Prostate gland (tissue), 2 donors: ENCODE measurements at regions not wholly inside any gene's neighbourhood (a gene's known extent, or its start where the extent isn't known, plus 50 kb on each side); places are given as distances from the start of the nearest gene placed in this dataset.

Source experiments
- DNase-seq: peaks from one replicate; pipeline ENCODE4 v3.0.0-alpha.2; 2019; ENCODE audit warnings: low spot score
- H3K27ac ChIP-seq, 2 donors: fragments of 200-600 bp; sonication (generic); 2 replicates each; pipeline ENCODE4 v1.5.1; 2017 to 2019
- H3K27me3 ChIP-seq: fragments of 200-600 bp; sonication (generic); replicated peaks from 2 replicates; pipeline ENCODE4 v1.5.1; 2019; ENCODE audit not compliant: insufficient read depth
- H3K36me3 ChIP-seq, 2 donors: fragments of 200-600 bp; sonication (generic); 1 replicate in 1 of 2; 2 replicates in 1 of 2; pipeline versions ENCODE4 v1.5.1 to v1.8.1; 2017 to 2019
- H3K4me1 ChIP-seq: fragments of 200-600 bp; sonication (generic); replicated peaks from 2 replicates; pipeline ENCODE4 v1.5.1; 2019
- H3K4me3 ChIP-seq, 2 donors: fragments of 200-600 bp; sonication (generic); 2 replicates each; pipeline ENCODE4 v1.5.1; 2017 to 2019
- H3K9me3 ChIP-seq: fragments of 200-600 bp; sonication (generic); 2 replicates; pipeline ENCODE4 v1.5.1; 2017
- POLR2A ChIP-seq: fragments of 450-650 bp; IDR thresholded peaks from one replicate; pipeline ENCODE4 v1.6.1; 2016; ENCODE audit warnings: antibody characterized with exemption, mild to moderate bottlenecking
- POLR2AphosphoS5 ChIP-seq: sonication (generic); formaldehyde crosslinking; IDR thresholded peaks from one replicate; pipeline ENCODE4 v1.6.1; 2017; ENCODE audit warnings: antibody characterized with exemption
- WGBS: methylation state at CpG from one replicate; pipeline ENCODE4 v1.1.5; 2018; 5-methylcytosine and 5-hydroxymethylcytosine counted together
- intact Hi-C: fragments of 100-400 bp; cut with DNase I; formaldehyde crosslinking; loops from one replicate; pipeline ENCODE4 v1.14.2; 2022
- TF ChIP-seq, protein P1 (sequence below), 4 experiments: fragments of 200-600 bp in 2 of 4; fragments of 450-650 bp in 2 of 4; sonication (generic) in 2 of 4; IDR thresholded peaks; 1 replicate in 3 of 4; 2 replicates in 1 of 4; pipeline ENCODE4 v1.5.1; 2016 to 2019; ENCODE audit warnings: antibody characterized with exemption in 4 of 4, mild to moderate bottlenecking in 2 of 4, moderate library complexity in 2 of 4

DNA sequence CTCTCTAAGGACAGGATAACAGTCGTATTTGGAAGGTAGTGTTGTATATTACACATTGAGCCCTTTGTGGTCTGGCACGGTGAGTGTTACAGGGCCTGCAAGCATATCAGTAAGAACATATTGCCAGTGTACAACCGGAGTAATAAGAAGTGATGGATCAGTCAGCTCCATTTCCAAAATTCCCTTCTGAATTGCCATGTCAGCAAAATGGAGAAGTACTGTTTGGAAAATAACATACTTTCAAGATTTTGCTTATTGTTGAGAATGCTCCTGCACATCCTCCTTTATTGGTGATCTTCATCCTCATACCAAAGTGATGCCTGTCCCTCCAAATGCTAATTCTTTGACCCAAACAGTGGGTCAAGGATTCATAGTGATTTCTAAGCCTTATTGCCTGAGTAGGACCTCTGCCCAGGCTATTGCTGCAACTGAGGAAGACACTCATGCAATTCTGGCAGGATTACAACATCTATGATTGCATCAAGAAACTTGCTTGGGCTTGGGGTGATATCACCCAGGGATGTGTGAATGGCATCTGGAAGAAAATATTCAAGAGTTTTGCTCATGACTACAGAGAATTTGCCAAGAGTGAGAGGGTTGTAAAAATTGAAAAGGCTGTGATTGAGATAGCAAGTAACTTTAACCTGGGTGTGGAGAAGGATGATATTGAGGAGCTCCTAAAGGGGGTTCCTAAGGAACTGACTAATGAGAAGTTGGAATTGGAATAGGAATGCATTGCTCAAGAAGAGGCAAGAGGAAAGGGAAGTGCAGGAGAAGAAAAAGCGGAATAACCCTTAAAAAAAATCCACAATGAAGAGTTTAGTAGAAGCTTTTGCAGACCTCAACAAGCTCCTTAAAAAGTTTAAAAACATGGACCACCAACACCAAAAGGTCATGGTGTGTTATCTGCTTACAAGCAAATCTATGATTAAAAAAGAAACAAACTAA, 452.2 kb upstream of the SORCS1 start:
- Histone ChIP-seq H3K9me3 (no peaks in the 10 kb centered on the region), H3K4me1 (no peaks in the 10 kb centered on the region), H3K27me3 (no peaks in the 10 kb centered on the region), H3K36me3 (no peaks in the 10 kb centered on the region), H3K27ac (no peak overlapping the region), H3K4me3 (no peak overlapping the region)
- no peak for TF ChIP-seq POLR2A
- no peak for DNase-seq
- 94% methylated on average over 4 of the region's 4 CpGs for WGBS
- intact Hi-C loops = no loop called here

DNA sequence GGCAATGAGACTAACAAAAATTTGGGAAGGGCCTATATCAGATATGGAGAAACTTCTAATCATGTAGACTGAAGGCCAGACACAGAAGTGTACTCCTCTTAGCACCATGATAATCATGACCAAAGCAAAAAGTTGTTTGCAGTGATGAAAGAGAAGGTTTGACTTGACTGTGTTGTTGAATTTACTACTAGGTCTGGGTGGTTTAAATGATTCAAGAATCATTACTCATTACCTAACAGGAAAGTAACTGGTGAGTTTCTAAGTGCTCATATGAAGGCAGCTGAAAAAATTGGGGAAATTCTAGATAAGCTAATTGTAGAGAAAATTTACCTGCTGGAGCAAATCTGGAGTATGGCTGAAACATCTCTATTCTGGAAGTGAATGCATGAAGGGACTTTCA, 451.5 kb upstream of the SORCS1 start:
- TF ChIP-seq, protein P1, sequence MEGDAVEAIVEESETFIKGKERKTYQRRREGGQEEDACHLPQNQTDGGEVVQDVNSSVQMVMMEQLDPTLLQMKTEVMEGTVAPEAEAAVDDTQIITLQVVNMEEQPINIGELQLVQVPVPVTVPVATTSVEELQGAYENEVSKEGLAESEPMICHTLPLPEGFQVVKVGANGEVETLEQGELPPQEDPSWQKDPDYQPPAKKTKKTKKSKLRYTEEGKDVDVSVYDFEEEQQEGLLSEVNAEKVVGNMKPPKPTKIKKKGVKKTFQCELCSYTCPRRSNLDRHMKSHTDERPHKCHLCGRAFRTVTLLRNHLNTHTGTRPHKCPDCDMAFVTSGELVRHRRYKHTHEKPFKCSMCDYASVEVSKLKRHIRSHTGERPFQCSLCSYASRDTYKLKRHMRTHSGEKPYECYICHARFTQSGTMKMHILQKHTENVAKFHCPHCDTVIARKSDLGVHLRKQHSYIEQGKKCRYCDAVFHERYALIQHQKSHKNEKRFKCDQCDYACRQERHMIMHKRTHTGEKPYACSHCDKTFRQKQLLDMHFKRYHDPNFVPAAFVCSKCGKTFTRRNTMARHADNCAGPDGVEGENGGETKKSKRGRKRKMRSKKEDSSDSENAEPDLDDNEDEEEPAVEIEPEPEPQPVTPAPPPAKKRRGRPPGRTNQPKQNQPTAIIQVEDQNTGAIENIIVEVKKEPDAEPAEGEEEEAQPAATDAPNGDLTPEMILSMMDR (IDR thresholded peaks at IDR 0.05) = no peak
- TF ChIP-seq POLR2A (no peak), POLR2AphosphoS5 (no peak)
- no peaks in the 10 kb centered on the region for H3K4me1 ChIP-seq
- no peak overlapping the region for H3K4me3 ChIP-seq
- no peaks in the 10 kb centered on the region for H3K27me3 ChIP-seq
- H3K9me3 ChIP-seq = no peaks in the 10 kb centered on the region
- DNase-seq = no peak
- H3K36me3 ChIP-seq = no peaks in the 10 kb centered on the region
- intact Hi-C loops = no loop called here
- no peak overlapping the region for H3K27ac ChIP-seq

DNA sequence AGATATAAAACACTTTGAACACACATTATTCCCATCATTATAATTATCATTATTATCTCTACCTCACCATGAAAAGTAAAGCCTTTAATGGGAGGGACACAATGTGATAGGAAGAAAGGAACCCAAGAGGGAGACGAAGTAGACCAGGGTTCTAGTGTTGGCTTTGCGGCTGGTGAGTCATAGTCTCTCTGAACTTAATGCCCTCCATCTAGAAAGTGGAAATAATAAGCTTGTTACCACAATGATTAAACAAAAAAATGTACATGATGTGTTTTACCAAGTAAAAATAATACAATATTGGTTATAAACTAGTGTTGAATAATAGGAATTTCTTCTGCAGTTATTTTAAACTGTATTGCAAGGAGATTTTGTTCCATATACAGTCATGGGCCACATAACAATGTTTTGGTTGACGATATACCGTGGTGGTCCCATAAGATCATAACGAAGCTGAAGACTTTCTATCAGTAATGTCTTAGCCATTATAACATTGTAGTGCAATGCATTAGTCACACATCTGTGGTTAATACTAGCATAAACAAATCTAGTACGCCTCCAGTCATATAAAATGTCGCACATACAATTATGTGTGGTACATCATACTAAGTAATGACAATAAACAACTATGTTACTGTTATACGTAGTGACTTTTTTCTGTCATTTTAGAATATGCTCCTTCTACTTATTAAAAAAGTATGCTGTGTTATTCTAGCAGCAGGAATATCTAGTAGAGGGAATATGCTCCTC, 450.6 kb upstream of the SORCS1 start:
- 75% methylated on average over 8 of the region's 8 CpGs for WGBS

DNA sequence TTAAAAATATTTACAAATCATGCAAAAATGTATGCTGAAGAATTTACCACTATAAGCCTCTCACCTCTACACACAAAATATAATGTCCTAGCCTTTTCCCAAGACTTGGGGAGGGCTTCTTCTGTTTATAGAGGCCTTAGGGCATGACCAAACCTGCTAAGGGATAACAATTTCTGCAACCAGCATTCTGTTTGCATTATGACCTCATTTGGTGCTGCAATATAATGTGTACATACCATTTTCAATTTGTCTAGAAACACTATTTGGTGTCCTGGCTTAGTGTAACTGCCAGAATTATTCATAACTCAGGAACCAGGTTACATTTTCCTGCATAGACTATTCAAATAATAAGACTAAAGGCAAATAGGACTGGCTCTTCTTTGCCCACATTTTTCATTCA, 446.6 kb upstream of the SORCS1 start:
- no peak overlapping the region for H3K27ac ChIP-seq
- H3K4me3 ChIP-seq = no peak overlapping the region
- H3K36me3 ChIP-seq = no peaks in the 10 kb centered on the region
- H3K9me3 ChIP-seq = no peaks in the 10 kb centered on the region
- TF ChIP-seq POLR2AphosphoS5 = no peak
- TF ChIP-seq, protein P1 (IDR thresholded peaks at IDR 0.05) = no peak
- no peak for TF ChIP-seq POLR2A
- no peaks in the 10 kb centered on the region for H3K4me1 ChIP-seq
- no peak for DNase-seq
- intact Hi-C loops = no loop called here
- H3K27me3 ChIP-seq = no peaks in the 10 kb centered on the region

More for the DNA sequence above, 450.6 kb upstream of the SORCS1 start:
- H3K4me1 ChIP-seq = no peaks in the 10 kb centered on the region
- DNase-seq = no peak
- H3K4me3 ChIP-seq = no peak overlapping the region
- H3K27ac ChIP-seq = no peak overlapping the region
- no peaks in the 10 kb centered on the region for H3K9me3 ChIP-seq
- no peaks in the 10 kb centered on the region for H3K27me3 ChIP-seq
- TF ChIP-seq POLR2A (no peak), POLR2AphosphoS5 (no peak)
- TF ChIP-seq, protein P1 (IDR thresholded peaks at IDR 0.05) = no peak
- H3K36me3 ChIP-seq = no peaks in the 10 kb centered on the region
- intact Hi-C loops = no loop called here

DNA sequence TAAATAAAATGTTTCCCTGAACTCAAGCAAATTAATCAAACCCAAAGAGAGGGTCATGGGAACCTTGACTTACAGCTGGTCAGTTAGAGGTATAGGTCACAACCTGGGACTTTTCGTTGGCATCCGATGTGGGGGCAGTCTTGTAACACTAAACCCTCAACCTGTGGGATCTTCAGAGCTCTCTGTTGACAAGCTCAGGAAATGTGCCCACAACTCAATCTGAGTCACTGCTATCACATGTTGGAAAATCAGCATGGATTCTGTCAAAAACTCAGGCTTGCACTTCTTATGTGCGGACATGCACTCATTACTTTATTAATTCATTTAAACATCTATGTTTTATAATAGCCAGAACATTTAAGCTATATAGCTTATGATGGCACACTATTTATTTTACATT, 424.6 kb upstream of the SORCS1 start:
- WGBS = 95% methylated on average over 3 of the region's 3 CpGs
- intact Hi-C loops = no loop called here

More for the DNA sequence above, 424.6 kb upstream of the SORCS1 start:
- H3K27me3 ChIP-seq = no peaks in the 10 kb centered on the region
- no peak for DNase-seq
- H3K36me3 ChIP-seq = no peaks in the 10 kb centered on the region
- no peaks in the 10 kb centered on the region for H3K9me3 ChIP-seq
- no peak overlapping the region for H3K27ac ChIP-seq
- no peak overlapping the region for H3K4me3 ChIP-seq
- H3K4me1 ChIP-seq = no peaks in the 10 kb centered on the region
- TF ChIP-seq POLR2AphosphoS5 (no peak), POLR2A (no peak)
- TF ChIP-seq, protein P1 (IDR thresholded peaks at IDR 0.05) = no peak
